ENCODE measurements at regions not wholly inside any gene's neighbourhood (a gene's known extent, or its start where the extent isn't known, plus 50 kb on each side); places are given as distances from the start of the nearest gene placed in this dataset.

GRCh38 chr15:55037071-55037470 lies 159.7 kb downstream of the RSL24D1 start:
- H3K9me3 ChIP-seq: no peaks in the 10 kb centered on the region
- no peaks in the 10 kb centered on the region for H3K36me3 ChIP-seq (ENCODE audit: insufficient read depth in 1 of 2, low read depth in 1 of 2)
- TF ChIP-seq, protein P1, sequence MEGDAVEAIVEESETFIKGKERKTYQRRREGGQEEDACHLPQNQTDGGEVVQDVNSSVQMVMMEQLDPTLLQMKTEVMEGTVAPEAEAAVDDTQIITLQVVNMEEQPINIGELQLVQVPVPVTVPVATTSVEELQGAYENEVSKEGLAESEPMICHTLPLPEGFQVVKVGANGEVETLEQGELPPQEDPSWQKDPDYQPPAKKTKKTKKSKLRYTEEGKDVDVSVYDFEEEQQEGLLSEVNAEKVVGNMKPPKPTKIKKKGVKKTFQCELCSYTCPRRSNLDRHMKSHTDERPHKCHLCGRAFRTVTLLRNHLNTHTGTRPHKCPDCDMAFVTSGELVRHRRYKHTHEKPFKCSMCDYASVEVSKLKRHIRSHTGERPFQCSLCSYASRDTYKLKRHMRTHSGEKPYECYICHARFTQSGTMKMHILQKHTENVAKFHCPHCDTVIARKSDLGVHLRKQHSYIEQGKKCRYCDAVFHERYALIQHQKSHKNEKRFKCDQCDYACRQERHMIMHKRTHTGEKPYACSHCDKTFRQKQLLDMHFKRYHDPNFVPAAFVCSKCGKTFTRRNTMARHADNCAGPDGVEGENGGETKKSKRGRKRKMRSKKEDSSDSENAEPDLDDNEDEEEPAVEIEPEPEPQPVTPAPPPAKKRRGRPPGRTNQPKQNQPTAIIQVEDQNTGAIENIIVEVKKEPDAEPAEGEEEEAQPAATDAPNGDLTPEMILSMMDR (IDR thresholded peaks at IDR 0.05): no peak
- H3K27ac ChIP-seq: no peak overlapping the region
- no peak overlapping the region for H3K4me3 ChIP-seq
- intact Hi-C loops (cut with DNase I): loop anchor here in 1 of 2 donors (10.0 kb wide), 1 partner anchor 62 kb away; no protein-coding TSS in a partner anchor
- no peaks in the 10 kb centered on the region for H3K27me3 ChIP-seq (ENCODE audit: insufficient read depth in 3 of 3, low read length in 2 of 3)
- H3K4me1 ChIP-seq: no peaks in the 10 kb centered on the region
- ATAC-seq: no peak
- DNase-seq: no peak
- 3 to 8% (median 8%) methylated on average over 1 of the region's 1 CpG for WGBS, 3 donors

DNA sequence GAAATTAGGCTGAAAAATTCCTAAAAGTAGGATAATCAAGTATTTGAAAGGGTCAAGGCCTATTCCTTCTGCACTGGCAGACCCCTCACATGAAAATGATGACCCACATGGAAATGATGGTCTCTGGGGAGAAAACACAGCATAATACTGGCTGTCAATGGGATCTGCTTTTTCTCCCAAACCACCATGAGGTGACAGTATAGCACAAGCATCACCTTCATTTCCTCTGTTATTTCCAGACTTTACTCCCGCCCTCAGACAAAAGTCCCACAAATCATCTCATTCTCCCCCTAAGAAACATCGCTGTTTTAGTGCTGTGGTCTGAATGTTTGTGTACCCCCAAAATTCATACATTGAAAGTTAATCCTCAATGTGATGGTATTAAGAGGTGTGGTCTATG lies 161.0 kb downstream of the RSL24D1 start:
- no peaks in the 10 kb centered on the region for H3K9me3 ChIP-seq
- no peaks in the 10 kb centered on the region for H3K4me1 ChIP-seq
- ATAC-seq: no peak
- no peak overlapping the region for H3K27ac ChIP-seq
- H3K4me3 ChIP-seq: no peak overlapping the region
- H3K27me3 ChIP-seq (ENCODE audit: insufficient read depth in 3 of 3, low read length in 2 of 3): no peaks in the 10 kb centered on the region
- intact Hi-C loops (cut with DNase I): loop anchor here in 1 of 2 donors (10.0 kb wide), 1 partner anchor 61 kb away; no protein-coding TSS in a partner anchor
- 86 to 90% (median 86%) methylated on average over 2 of the region's 2 CpGs for WGBS, 3 donors
- TF ChIP-seq, protein P1 (IDR thresholded peaks at IDR 0.05): no peak
- no peaks in the 10 kb centered on the region for H3K36me3 ChIP-seq (ENCODE audit: insufficient read depth in 1 of 2, low read depth in 1 of 2)
- no peak for DNase-seq

GRCh38 chr15:55033574-55033973 lies 163.2 kb downstream of the RSL24D1 start:
- ATAC-seq: no peak
- 85 to 92% (median 90%) methylated on average over 2 of the region's 2 CpGs for WGBS, 3 donors
- Histone ChIP-seq H3K4me3 (no peak overlapping the region), H3K4me1 (no peaks in the 10 kb centered on the region), H3K27ac (no peak overlapping the region), H3K9me3 (no peaks in the 10 kb centered on the region), H3K27me3 (ENCODE audit: insufficient read depth in 3 of 3, low read length in 2 of 3) (no peaks in the 10 kb centered on the region), H3K36me3 (ENCODE audit: insufficient read depth in 1 of 2, low read depth in 1 of 2) (no peaks in the 10 kb centered on the region)
- no peak for DNase-seq
- intact Hi-C loops (cut with DNase I): loop anchor here in 1 of 2 donors (10.0 kb wide), 1 partner anchor 59 kb away; no protein-coding TSS in a partner anchor
- TF ChIP-seq, protein P1 (IDR thresholded peaks at IDR 0.05): no peak

- no peaks in the 10 kb centered on the region for H3K4me1 ChIP-seq
- TF ChIP-seq, protein P1 (IDR thresholded peaks at IDR 0.05): no peak
- no peak overlapping the region for H3K27ac ChIP-seq
- no peaks in the 10 kb centered on the region for H3K36me3 ChIP-seq (ENCODE audit: insufficient read depth in 1 of 2, low read depth in 1 of 2)
- intact Hi-C loops (cut with DNase I): loop anchor here in 1 of 2 donors (10.0 kb wide), 1 partner anchor 57 kb away; no protein-coding TSS in a partner anchor
- no peak for ATAC-seq
- no peak overlapping the region for H3K4me3 ChIP-seq
- no peaks in the 10 kb centered on the region for H3K9me3 ChIP-seq
- H3K27me3 ChIP-seq (ENCODE audit: insufficient read depth in 3 of 3, low read length in 2 of 3): no peaks in the 10 kb centered on the region
- 57 to 65% (median 63%) methylated on average over 5 of the region's 5 CpGs for WGBS, 3 donors
- DNase-seq: no peak
Measured at GRCh38 chr15:55031727-55032126, 165.0 kb downstream of the RSL24D1 start.

DNA sequence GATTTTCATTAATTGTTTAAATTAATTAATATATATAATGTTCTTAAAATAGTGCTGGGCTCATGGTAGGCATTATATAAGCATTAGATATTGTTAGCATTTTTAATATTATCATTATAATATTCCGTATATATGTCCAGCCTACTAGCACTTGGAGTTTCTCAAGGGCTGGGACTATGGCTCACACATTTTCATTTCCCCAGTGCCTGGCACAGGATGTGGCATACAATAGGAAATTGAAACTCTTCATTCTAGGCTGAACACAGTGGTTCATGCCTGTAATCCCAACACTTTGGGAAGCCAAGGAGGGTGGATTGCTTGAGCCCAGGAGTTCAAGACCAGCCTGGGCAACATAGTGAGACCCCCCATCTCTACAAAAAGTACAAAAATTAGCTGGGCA lies 170.4 kb downstream of the RSL24D1 start:
- ATAC-seq (no peak), DNase-seq (no peak)
- TF ChIP-seq, protein P1 (IDR thresholded peaks at IDR 0.05): no peak
- Histone ChIP-seq H3K27me3 (ENCODE audit: insufficient read depth in 3 of 3, low read length in 2 of 3) (no peaks in the 10 kb centered on the region), H3K27ac (no peak overlapping the region), H3K4me1 (no peaks in the 10 kb centered on the region), H3K9me3 (no peaks in the 10 kb centered on the region), H3K36me3 (ENCODE audit: insufficient read depth in 1 of 2, low read depth in 1 of 2) (no peaks in the 10 kb centered on the region), H3K4me3 (no peak overlapping the region)
- 92 to 96% (median 95%) methylated on average over 1 of the region's 1 CpG for WGBS, 3 donors
- intact Hi-C loops (cut with DNase I): no loop called here
